Lung (tissue), 11 donors: ENCODE measurements at regions not wholly inside any gene's neighbourhood (a gene's known extent, or its start where the extent isn't known, plus 50 kb on each side); places are given as distances from the start of the nearest gene placed in this dataset.
A peak's percentile ranks its signal among the peaks of the same experiment; 100 is the strongest.

Source experiments
- ATAC-seq: fragments of 200-7000 bp; cut with Tn5 transposase; one replicate; pipeline ENCODE4 v1.9.1; 2020; ENCODE audit warnings: moderate number of reproducible peaks; ENCODE audit not compliant: insufficient read depth, low FRiP score
- DNase-seq, 3 donors: peaks; one replicate each; pipeline ENCODE4 v3.0.0-alpha.2; 2013 to 2017
- H3K27ac ChIP-seq, 2 donors: one replicate each; pipeline ENCODE4 v1.5.1; 2013; ENCODE audit warnings: mild to moderate bottlenecking in 2 of 2, moderate library complexity in 2 of 2, control low read depth in 1 of 2, inconsistent platforms in 1 of 2, low read depth in 1 of 2, low read length in 1 of 2
- H3K27me3 ChIP-seq, 3 donors: one replicate each; pipeline ENCODE4 v1.5.1; 2013; ENCODE audit warnings: low read length in 2 of 3; ENCODE audit not compliant: control insufficient read depth in 3 of 3, insufficient read depth in 3 of 3
- H3K36me3 ChIP-seq, 4 donors: one replicate each; pipeline ENCODE4 v1.5.1; 2013; ENCODE audit warnings: low read length in 4 of 4, mild to moderate bottlenecking in 1 of 4, moderate library complexity in 1 of 4; ENCODE audit not compliant: control insufficient read depth in 4 of 4, insufficient read depth in 4 of 4
- H3K4me1 ChIP-seq, 5 donors: one replicate each; pipeline ENCODE4 v1.5.1; 2013; ENCODE audit warnings: low read length in 5 of 5, mild to moderate bottlenecking in 2 of 5, moderate library complexity in 1 of 5; ENCODE audit not compliant: control insufficient read depth in 5 of 5, insufficient read depth in 5 of 5
- H3K4me3 ChIP-seq: one replicate; pipeline ENCODE4 v1.5.1; 2013; ENCODE audit warnings: mild to moderate bottlenecking, control low read depth, moderate library complexity
- H3K9ac ChIP-seq, 2 donors: one replicate each; pipeline ENCODE4 v1.5.1; 2013; ENCODE audit warnings: low read length in 2 of 2, control low read depth in 1 of 2; ENCODE audit not compliant: insufficient read depth in 1 of 2
- H3K9me3 ChIP-seq, 4 donors: one replicate each; pipeline ENCODE4 v1.5.1; 2013; ENCODE audit warnings: low read length in 3 of 4, mild to moderate bottlenecking in 1 of 4, moderate library complexity in 1 of 4; ENCODE audit not compliant: control insufficient read depth in 4 of 4, insufficient read depth in 3 of 4
- WGBS, 2 donors: extraction: QIAGEN DNeasy Blood & Tissue Kit; methylation state at CpG; one replicate each; pipeline ENCODE4 v1.1.7; 2013; 5-methylcytosine and 5-hydroxymethylcytosine counted together
- TF ChIP-seq, protein P1 (sequence below): IDR thresholded peaks from 2 replicates; pipeline ENCODE4 v1.5.1; 2012; ENCODE audit warnings: mild to moderate bottlenecking; ENCODE audit errors: control extremely low read depth, extremely low read depth
- donor health status: control.
- donor health status: control.
- donor health status: Bipolar disorder and iron deficiency.
- donor health status: healthy.
- donor health status: DM: yes; HTN: yes; CAD: no.

DNA sequence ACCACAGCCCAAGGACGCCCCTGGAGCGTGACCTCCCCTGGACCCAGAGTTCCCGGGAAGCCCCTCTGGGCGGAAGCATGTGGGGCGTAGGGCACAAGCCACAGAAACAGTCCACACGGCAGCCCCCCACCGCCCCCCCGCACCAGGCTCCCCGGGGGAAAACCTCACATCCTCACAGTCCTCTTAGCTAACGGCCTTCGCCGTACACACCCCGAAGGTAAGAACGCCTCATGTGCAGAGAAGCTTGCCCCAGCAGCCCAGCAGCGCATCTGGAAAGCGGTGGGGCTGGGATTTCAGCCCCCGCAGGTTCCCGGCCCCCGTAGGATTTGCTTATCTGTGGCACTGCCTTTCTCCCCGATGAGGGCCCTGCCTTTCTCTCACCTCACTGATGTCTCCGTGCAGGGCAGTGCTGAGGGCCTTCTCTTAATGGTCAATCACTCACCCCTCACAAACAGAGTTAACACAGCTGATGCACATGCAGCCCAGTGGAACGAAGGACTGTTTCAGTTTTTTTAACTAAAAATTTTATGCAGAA is 309.2 kb downstream of the BRD1 start:
- Histone ChIP-seq H3K4me3 (no peak overlapping the region), H3K9ac (no peak overlapping the region), H3K9me3 (peaks cover 0 to 6% (median 0%) of the 10 kb centered on the region in 4 donors), H3K27ac (no peak overlapping the region), H3K27me3 (peaks cover 0 to 5% (median 5%) of the 10 kb centered on the region in 3 donors), H3K36me3 (no peaks in the 10 kb centered on the region), H3K4me1 (peaks cover 0 to 4% (median 0%) of the 10 kb centered on the region in 5 donors)
- ATAC-seq (no peak), DNase-seq (no peak)
- TF ChIP-seq, protein P1, sequence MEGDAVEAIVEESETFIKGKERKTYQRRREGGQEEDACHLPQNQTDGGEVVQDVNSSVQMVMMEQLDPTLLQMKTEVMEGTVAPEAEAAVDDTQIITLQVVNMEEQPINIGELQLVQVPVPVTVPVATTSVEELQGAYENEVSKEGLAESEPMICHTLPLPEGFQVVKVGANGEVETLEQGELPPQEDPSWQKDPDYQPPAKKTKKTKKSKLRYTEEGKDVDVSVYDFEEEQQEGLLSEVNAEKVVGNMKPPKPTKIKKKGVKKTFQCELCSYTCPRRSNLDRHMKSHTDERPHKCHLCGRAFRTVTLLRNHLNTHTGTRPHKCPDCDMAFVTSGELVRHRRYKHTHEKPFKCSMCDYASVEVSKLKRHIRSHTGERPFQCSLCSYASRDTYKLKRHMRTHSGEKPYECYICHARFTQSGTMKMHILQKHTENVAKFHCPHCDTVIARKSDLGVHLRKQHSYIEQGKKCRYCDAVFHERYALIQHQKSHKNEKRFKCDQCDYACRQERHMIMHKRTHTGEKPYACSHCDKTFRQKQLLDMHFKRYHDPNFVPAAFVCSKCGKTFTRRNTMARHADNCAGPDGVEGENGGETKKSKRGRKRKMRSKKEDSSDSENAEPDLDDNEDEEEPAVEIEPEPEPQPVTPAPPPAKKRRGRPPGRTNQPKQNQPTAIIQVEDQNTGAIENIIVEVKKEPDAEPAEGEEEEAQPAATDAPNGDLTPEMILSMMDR = no peak
- WGBS, 2 donors = 69 to 85% methylated on average over 22 of the region's 22 CpGs

DNA sequence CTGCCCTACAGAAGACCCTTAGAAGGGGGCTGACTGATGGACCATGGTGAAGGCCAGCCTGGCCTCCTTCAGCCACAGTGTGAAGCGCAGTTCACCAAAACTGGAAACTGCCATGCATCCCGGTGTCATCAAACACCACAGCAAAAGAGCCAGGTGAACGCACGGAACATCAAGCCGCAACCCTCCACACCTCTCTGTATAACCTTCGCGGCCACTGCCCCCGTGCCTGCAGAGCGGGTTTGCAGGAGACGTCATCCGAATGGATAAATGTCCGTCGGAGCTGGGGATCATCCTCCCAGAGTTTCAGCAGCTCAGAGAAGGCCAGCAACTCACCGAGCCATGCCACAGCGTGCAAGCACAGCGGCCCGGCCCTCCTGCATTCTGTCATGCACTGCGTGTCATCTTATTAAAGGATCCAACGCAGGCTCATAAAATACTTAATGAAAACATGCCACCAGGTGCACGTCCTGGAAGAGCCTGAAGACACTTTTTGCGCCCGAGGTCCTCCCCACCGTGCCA is 309.9 kb downstream of the BRD1 start:
- H3K4me3 ChIP-seq = no peak overlapping the region
- H3K27me3 ChIP-seq = peaks cover 0 to 9% (median 5%) of the 10 kb centered on the region in 3 donors
- peaks cover 0 to 6% (median 0%) of the 10 kb centered on the region in 4 donors for H3K9me3 ChIP-seq
- WGBS, 2 donors = 85 to 95% methylated on average over 23 of the region's 23 CpGs
- ATAC-seq (no peak), DNase-seq (no peak)
- H3K36me3 ChIP-seq = no peaks in the 10 kb centered on the region
- H3K27ac ChIP-seq = no peak overlapping the region
- H3K9ac ChIP-seq = no peak overlapping the region
- TF ChIP-seq, protein P1 = no peak
- peaks cover 0 to 4% (median 0%) of the 10 kb centered on the region in 5 donors for H3K4me1 ChIP-seq

DNA sequence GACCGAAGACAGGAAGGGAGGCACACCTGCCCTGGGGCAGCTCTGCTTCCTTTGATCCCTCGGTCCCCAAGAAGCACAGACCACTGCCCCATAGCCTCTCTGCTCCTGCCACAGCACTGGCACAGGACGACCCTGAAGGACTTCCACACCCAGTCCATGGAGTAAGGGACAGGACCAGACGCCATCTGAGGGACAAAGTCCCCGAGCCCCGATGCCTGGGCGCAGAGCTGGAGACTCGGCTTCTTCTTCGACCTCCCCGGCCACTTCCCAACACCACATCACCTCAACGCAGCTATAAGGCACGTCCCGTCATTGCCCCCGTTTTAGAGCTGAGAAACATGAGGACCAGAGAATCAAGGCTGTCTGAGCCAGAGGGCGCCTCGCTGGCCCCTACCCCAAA is 310.5 kb downstream of the BRD1 start:
- Histone ChIP-seq H3K36me3 (no peaks in the 10 kb centered on the region), H3K4me3 (no peak overlapping the region), H3K27ac (no peak overlapping the region), H3K9me3 (peaks cover 0 to 6% (median 0%) of the 10 kb centered on the region in 4 donors), H3K27me3 (peaks cover 0 to 10% (median 5%) of the 10 kb centered on the region in 3 donors), H3K4me1 (peaks cover 0 to 4% (median 0%) of the 10 kb centered on the region in 5 donors), H3K9ac (no peak overlapping the region)
- ATAC-seq (peak; percentile 23), DNase-seq (no peak)
- TF ChIP-seq, protein P1 = no peak
- 90 to 97% methylated on average over 16 of the region's 16 CpGs for WGBS, 2 donors

DNA sequence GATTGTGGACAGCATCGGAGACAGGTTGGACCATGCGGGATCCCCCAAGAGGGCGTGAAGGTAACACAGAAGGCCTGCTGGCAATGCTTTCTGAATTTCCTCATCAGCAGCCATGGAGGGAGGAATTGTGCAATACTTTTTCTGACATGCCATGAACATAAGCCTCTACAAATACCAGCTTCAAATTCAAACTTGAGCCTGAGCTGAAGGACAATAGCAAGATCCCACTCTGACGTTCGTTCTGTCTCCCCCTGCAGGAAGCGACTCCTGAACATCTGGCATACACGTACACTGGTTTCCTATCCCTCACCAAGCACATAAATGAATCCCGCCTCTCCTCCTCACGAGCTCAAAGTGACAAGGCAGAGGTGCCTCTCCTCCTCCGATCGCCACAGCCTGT is 312.2 kb downstream of the BRD1 start:
- Histone ChIP-seq H3K4me3 (no peak overlapping the region), H3K9ac (no peak overlapping the region), H3K27me3 (peaks cover 0 to 10% (median 5%) of the 10 kb centered on the region in 3 donors), H3K4me1 (peaks cover 0 to 4% (median 0%) of the 10 kb centered on the region in 5 donors), H3K27ac (no peak overlapping the region), H3K9me3 (peaks cover 0 to 5% (median 0%) of the 10 kb centered on the region in 4 donors), H3K36me3 (no peaks in the 10 kb centered on the region)
- WGBS, 2 donors = 84 to 85% methylated on average over 11 of the region's 11 CpGs
- TF ChIP-seq, protein P1 = no peak
- ATAC-seq (no peak), DNase-seq (peak in 2 of 3 donors; percentile 52 to 61)
